ENCODE measurements at regions not wholly inside any gene's neighbourhood (a gene's known extent, or its start where the extent isn't known, plus 50 kb on each side); places are given as distances from the start of the nearest gene placed in this dataset.

GRCh38 chr5:6869677-6870076 lies 156.4 kb downstream of the TENT4A start:
- no peak for DNase-seq

DNA sequence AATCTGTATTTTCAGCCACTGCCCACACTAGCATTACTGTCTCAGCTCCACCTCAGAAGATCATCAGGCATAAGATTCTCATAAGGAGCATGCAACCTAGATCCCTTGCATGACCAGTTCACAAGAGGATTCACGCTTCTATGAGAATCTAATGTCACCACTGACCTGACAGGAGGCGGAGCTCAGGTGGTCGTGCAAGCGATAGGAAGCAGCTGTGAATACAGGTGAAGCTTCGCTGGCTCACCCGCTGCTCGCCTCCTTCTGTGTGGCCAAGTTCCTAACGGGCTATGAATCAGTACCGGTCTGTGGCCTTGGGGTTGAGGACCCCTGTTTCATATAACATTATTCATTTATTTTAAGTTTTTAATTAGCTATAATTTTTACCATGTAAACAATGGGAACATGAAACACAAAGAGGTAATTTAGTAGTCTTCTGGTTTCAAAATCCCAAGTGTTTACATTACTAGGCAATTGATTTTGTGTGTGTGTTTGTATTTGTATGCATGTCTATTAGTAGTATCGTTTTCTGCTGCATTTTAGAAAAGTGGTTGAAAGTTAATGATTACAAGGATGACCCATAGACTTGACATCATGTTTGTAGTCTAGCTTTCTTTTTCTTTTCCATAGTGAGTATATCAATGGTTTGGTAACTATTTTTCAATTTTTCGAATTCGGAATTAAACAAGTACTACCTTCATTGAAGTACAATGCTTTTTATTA lies 159.4 kb downstream of the TENT4A start:
- DNase-seq, result no peak

GRCh38 chr5:6873359-6873758 lies 160.1 kb downstream of the TENT4A start:
- no peak for DNase-seq

- DNase-seq, result no peak
Observed at GRCh38 chr5:6875376-6875775, 162.1 kb downstream of the TENT4A start.

GRCh38 chr5:6877986-6878828 lies 165.0 kb downstream of the TENT4A start:
- no peak for DNase-seq

GRCh38 chr5:6885581-6885980 lies 172.3 kb downstream of the TENT4A start:
- no peak for DNase-seq

DNA sequence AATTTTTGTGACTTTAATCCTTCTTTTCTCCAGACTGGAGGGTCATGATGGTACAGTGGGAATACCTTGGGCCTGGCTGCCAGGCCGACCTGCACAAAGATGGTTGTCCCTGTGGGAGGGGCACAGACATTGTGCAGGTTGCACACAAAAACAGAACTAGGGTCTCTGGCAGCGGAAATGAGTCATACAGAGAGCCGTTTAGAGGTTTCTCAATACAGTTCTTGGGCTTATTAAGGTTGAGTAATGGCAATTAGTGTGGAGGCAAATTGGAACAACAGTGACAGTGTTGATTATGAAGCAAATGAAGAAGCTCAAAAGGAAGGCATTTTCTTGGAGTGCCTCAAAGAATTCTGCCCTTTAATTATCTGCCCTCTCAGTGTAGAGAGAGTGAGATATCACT lies 173.6 kb downstream of the TENT4A start:
- DNase-seq, result no peak

DNA sequence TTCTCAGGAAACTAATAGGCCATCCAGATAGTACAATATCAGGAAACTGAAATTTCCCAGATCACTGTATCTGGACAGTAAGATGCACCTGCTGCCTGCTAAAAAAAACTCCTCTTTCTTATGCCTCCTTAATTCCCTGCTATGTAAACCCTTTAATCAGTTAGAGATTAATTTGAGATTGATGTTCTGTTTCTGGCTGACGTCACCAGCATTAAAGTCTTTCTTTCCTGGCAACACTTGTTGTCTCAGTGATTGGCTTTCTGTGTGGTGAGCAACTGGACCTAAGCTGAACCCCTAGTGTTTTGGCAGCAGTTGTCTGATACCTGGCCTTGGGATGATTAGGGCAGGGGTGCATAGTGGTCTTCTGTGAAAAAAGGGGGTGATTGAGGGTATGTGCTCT lies 175.8 kb downstream of the TENT4A start:
- no peak for DNase-seq

- DNase-seq, result no peak
Observed at GRCh38 chr5:6899221-6899620, 186.0 kb downstream of the TENT4A start.

DNA sequence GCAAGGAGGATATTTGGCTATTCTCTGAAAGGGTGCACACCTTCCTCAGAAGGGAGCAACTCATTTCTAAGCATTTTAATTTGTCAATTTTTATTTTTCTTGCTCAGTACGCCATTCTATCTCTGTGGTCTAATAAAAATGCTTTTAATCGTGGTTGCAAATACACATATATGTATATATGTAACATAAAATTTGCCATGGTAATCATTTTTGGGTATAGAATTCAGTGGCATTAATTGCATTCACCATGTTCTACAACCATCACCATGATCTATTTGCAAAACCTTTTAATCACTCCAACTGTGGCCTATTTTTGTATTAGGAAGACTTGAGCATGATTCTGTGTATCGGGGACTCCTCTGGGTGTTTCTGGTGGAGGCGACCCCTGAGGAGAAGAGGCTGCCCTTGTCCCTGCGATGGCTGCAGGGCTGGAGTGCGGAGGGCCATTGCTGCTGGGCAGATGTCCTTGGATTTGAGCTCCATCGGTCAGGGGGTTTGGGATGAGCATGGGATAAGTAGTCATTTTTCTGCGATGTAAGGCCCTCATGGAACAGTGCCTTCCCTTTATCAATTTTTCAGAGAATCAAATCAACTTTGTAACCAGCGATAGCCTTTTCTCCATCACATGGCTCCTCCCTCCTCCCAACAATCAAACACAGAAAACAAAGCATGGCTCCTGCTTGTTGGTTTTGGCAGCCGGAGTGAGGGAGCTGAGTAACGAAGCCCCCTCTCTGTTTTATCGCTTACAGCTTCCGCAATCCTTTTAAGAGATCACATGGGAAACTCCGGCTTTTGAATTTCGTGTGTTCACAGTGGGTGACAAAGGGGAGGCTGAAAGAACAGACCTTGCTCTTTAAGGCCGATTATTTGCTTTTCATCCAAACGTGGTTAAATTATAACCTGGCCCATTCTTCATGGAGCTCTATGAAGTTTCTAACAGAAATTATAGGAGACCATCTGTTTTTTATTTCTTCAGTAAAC lies 187.3 kb downstream of the TENT4A start:
- DNase-seq, result peak; percentile 34

- DNase-seq, result no peak
Observed at GRCh38 chr5:6902094-6902493, 188.9 kb downstream of the TENT4A start.

DNA sequence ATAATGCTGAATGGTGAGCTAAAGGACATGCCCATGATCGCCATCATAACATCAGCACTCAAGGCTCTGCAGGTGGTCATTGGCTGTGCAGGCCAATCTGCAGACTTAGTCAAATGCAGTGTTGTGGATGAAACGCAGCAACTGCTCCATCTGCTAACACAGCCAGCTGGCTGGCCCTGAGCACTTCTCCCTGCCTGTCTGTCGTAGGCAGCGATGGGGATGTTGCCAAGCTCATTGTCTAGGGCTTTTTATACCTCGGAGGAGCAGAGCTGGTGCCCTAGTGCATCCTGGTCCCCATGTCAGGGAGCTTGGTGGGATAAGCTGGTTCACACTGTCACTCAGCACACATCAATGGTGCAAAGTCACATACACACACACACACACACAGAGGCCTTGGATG lies 189.4 kb downstream of the TENT4A start:
- no peak for DNase-seq

DNA sequence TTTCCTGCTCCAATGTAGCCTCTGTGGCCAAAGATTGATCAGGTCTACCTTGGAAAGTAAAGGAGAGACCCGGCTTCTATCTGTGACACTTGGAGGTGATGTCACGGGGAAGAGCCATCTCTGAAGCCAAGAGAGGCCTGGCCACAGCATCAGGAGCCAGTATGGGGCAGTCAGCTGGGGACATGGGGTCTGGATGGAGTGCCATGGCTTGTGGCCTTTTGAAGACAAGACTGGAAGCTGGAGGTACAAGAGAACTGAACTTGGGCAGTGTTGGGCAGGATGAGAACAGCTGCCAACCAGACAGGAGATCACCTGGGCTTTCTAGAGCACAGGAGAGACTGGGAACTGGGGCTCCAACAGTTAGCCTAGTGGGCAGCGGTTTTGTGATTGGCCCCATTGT lies 190.7 kb downstream of the TENT4A start:
- no peak for DNase-seq

DNA sequence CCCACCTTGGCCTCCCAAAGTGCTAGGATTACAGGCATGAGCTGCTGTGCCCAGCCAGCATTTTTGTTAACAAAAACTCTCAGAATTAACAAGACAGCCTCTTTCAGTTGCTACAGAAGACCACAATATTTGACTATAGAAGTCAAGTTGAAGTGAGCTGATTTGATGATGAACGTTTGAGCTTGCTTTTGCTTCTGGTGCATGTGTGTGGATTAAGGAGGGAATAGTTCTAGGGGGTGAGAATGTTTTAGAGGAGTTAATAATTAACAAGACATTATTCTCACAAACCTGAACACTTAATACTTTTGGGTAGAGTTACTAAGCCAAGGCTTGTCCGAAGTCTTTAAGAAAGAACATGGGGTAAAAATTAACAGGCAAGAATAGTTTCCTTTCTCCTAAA lies 191.6 kb downstream of the TENT4A start:
- DNase-seq, result no peak

DNA sequence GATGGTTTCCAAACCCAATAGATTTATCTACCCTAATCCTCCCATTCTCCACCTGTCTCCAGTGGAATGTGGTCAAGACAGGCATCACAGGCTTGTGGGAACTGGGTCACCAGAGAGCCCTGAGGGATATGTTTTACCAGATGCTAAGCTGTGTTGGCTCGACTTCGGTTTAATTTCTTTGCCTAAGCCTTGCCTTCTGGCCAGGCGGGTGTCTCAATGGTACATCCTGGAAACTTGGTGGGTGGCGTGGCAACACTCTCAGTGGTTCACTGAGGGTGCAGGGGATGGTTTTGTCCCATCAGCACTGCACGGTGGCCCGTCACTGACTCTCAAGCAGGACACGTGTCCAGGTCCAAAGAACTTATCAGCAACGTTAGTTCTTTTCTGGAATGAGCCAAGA lies 192.2 kb downstream of the TENT4A start:
- DNase-seq, result no peak

GRCh38 chr5:6905883-6906282 lies 192.7 kb downstream of the TENT4A start:
- no peak for DNase-seq

- DNase-seq, result no peak
Observed at GRCh38 chr5:6907320-6907918, 194.2 kb downstream of the TENT4A start.

DNA sequence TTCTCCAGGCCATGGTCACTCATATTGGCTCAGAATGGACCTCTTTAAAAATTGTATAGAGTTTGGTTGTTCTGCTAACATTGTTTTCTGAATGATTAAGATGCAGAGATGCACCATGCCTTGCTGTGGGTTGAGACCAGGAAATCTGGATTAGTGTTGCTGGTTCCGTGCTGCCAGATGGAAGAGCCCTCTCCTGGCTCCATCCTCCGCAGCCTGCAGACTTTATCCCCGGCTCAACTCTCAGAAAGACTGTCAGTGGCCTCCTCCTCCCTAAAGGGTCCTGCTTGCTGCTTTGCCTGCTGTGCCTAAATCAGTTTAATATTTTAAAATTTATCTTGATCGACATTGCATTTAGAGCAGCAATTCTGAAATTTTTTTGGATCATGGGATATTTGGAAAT lies 196.7 kb downstream of the TENT4A start:
- DNase-seq, result no peak

DNA sequence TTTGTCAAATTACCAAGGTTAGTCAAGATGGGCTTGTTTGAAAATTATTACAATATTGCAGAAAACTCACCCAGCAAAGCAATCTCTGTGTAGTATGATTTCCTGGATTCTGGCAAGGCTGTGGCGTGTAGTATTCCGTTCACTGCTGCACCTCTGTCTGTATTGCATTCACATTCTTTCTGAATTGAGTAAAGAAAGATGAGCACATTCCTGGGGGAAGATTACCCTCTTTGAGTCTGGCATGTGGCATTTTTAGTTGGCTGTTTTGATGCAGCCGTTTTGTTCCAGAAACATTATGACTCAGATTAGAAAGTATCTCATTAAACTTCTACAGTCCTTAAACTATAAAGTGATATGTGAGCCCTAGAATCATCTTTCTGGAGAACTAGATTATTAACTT lies 197.7 kb downstream of the TENT4A start:
- no peak for DNase-seq

DNA sequence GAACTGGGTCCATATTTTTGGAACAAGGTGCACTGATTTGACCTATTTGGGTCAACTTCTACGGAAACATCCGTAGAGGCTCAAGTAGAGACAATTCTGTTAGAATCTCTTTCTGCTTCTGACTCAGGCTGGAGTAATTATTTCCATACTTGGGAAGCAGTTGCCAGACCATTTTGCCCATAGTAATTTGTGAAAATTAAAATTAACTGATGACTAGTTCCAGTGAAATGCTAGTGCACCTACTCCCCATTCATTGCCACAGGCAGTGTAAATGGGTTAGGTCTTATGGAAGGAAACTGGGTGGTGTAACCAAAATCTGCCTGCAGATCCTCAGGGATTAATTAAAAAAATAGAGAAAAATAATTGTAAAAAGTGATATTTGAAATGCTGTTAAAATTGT lies 201.1 kb downstream of the TENT4A start:
- DNase-seq, result no peak

GRCh38 chr5:6915574-6915973 lies 202.3 kb downstream of the TENT4A start:
- no peak for DNase-seq

- no peak for DNase-seq
Observed at GRCh38 chr5:6918255-6918654, 205.0 kb downstream of the TENT4A start.
